ENCODE measurements at regions not wholly inside any gene's neighbourhood (a gene's known extent, or its start where the extent isn't known, plus 50 kb on each side); places are given as distances from the start of the nearest gene placed in this dataset.

DNA sequence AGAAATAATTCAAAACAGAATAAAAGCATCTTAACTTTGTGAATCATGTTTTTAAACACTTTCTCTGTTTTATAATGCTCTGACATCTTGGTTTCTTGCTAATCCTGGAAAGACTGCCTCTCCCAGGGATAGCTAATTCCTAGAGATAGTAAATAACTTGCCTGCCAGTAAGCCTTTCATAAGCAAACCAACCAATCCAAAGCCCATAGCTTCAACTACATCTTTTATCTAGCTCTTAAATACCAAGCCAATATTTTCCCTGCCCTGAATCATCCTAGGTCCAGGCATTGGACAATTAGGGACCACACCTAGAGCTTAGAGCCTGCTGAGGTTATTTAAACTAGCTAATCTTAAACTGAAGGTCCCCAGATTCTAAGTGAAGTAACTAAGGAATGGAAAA is 223.7 kb upstream of the DIPK2B start:
- H3K9me3 Mint-ChIP-seq (ENCODE audit: unreplicated experiment), result no peaks in the 10 kb centered on the region
- peaks cover 29% of the 10 kb centered on the region for H3K27me3 Mint-ChIP-seq (ENCODE audit: insufficient read depth, unreplicated experiment)
- no peak for DNase-seq (ENCODE audit: unreplicated experiment)
- H3K36me3 Mint-ChIP-seq (ENCODE audit: insufficient read depth, unreplicated experiment), result no peaks in the 10 kb centered on the region
- TF ChIP-seq, protein P1, sequence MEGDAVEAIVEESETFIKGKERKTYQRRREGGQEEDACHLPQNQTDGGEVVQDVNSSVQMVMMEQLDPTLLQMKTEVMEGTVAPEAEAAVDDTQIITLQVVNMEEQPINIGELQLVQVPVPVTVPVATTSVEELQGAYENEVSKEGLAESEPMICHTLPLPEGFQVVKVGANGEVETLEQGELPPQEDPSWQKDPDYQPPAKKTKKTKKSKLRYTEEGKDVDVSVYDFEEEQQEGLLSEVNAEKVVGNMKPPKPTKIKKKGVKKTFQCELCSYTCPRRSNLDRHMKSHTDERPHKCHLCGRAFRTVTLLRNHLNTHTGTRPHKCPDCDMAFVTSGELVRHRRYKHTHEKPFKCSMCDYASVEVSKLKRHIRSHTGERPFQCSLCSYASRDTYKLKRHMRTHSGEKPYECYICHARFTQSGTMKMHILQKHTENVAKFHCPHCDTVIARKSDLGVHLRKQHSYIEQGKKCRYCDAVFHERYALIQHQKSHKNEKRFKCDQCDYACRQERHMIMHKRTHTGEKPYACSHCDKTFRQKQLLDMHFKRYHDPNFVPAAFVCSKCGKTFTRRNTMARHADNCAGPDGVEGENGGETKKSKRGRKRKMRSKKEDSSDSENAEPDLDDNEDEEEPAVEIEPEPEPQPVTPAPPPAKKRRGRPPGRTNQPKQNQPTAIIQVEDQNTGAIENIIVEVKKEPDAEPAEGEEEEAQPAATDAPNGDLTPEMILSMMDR (IDR thresholded peaks at IDR 0.05; ENCODE audit: unreplicated experiment), result no peak
- no peaks in the 10 kb centered on the region for H3K4me1 Mint-ChIP-seq (ENCODE audit: insufficient read depth, unreplicated experiment)
- ChIA-PET POLR2A (interaction anchor here (0.7 to 1.3 kb wide), 2 partner anchors 11 to 212 kb away, joined by 3 to 4 read pairs; no protein-coding TSS in a partner anchor), CTCF (interaction anchor here (0.8 kb wide), 1 partner anchor 39 kb away, joined by 3 read pairs; no protein-coding TSS in a partner anchor)
- no peak overlapping the region for H3K27ac Mint-ChIP-seq (ENCODE audit: low read depth, unreplicated experiment)
- BruUV-seq (replicated peaks), result no TSS peak
- H3K4me3 Mint-ChIP-seq (ENCODE audit: unreplicated experiment), result no peak overlapping the region
- intact Hi-C loops (cut with micrococcal nuclease), result no loop called here

GRCh38 chrX:45422216-45422925 is 221.7 kb upstream of the DIPK2B start:
- Mint-ChIP-seq H3K9me3 (ENCODE audit: unreplicated experiment) (no peaks in the 10 kb centered on the region), H3K27me3 (ENCODE audit: insufficient read depth, unreplicated experiment) (peaks cover 49% of the 10 kb centered on the region), H3K36me3 (ENCODE audit: insufficient read depth, unreplicated experiment) (no peaks in the 10 kb centered on the region), H3K27ac (ENCODE audit: low read depth, unreplicated experiment) (no peak overlapping the region), H3K4me3 (ENCODE audit: unreplicated experiment) (no peak overlapping the region), H3K4me1 (ENCODE audit: insufficient read depth, unreplicated experiment) (no peaks in the 10 kb centered on the region)
- POLR2A ChIA-PET, result no interaction called here
- no peak for DNase-seq (ENCODE audit: unreplicated experiment)
- intact Hi-C loops (cut with micrococcal nuclease), result no loop called here
- BruUV-seq (replicated peaks), result no TSS peak
- CTCF ChIA-PET, result no interaction called here
- TF ChIP-seq, protein P1 (IDR thresholded peaks at IDR 0.05; ENCODE audit: unreplicated experiment), result no peak

DNA sequence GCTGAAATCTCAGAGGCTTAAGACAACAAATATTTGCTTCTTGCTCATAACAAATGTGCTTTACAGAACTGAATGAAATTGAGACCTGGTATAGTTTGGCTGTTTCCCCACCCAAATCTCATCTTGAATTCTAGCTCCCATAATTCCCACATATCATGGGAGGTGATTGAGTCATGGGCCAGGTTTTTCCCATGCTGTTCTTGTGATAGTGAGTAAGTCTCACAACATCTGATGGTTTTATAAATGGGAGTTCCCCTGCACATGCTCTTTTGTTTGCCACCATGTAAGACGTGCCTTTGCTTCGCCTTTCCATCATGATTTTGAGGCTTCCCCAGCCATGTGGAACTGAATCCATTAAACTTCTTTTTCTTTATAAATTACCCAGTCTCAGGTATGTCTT is 221.1 kb upstream of the DIPK2B start:
- intact Hi-C loops (cut with micrococcal nuclease), result no loop called here
- H3K27me3 Mint-ChIP-seq (ENCODE audit: insufficient read depth, unreplicated experiment), result peaks cover 49% of the 10 kb centered on the region
- H3K9me3 Mint-ChIP-seq (ENCODE audit: unreplicated experiment), result no peaks in the 10 kb centered on the region
- no peak overlapping the region for H3K4me3 Mint-ChIP-seq (ENCODE audit: unreplicated experiment)
- BruUV-seq (replicated peaks), result no TSS peak
- ChIA-PET CTCF (interaction anchor here (0.7 kb wide), 1 partner anchor 983 kb away, joined by 3 read pairs; no protein-coding TSS in a partner anchor), POLR2A (no interaction called here)
- H3K27ac Mint-ChIP-seq (ENCODE audit: low read depth, unreplicated experiment), result no peak overlapping the region
- TF ChIP-seq, protein P1 (IDR thresholded peaks at IDR 0.05; ENCODE audit: unreplicated experiment), result no peak
- H3K4me1 Mint-ChIP-seq (ENCODE audit: insufficient read depth, unreplicated experiment), result no peaks in the 10 kb centered on the region
- H3K36me3 Mint-ChIP-seq (ENCODE audit: insufficient read depth, unreplicated experiment), result no peaks in the 10 kb centered on the region
- no peak for DNase-seq (ENCODE audit: unreplicated experiment)

- no peaks in the 10 kb centered on the region for H3K4me1 Mint-ChIP-seq (ENCODE audit: insufficient read depth, unreplicated experiment)
- H3K27ac Mint-ChIP-seq (ENCODE audit: low read depth, unreplicated experiment), result no peak overlapping the region
- CTCF ChIA-PET, result no interaction called here
- intact Hi-C loops (cut with micrococcal nuclease), result no loop called here
- no peaks in the 10 kb centered on the region for H3K36me3 Mint-ChIP-seq (ENCODE audit: insufficient read depth, unreplicated experiment)
- H3K9me3 Mint-ChIP-seq (ENCODE audit: unreplicated experiment), result peaks cover 15% of the 10 kb centered on the region
- POLR2A ChIA-PET, result interaction anchor here (0.6 kb wide), 1 partner anchor 831 kb away, joined by 3 read pairs; no protein-coding TSS in a partner anchor
- TF ChIP-seq, protein P1 (IDR thresholded peaks at IDR 0.05; ENCODE audit: unreplicated experiment), result no peak
- no peak for DNase-seq (ENCODE audit: unreplicated experiment)
- no TSS peak for BruUV-seq (replicated peaks)
- no peaks in the 10 kb centered on the region for H3K27me3 Mint-ChIP-seq (ENCODE audit: insufficient read depth, unreplicated experiment)
- H3K4me3 Mint-ChIP-seq (ENCODE audit: unreplicated experiment), result no peak overlapping the region
These were observed 203.5 kb upstream of the DIPK2B start for GRCh38 chrX:45404206-45404605.
